HG03565 (cell line): ENCODE measurements at regions not wholly inside any gene's neighbourhood (a gene's known extent, or its start where the extent isn't known, plus 50 kb on each side); places are given as distances from the start of the nearest gene placed in this dataset.
"Not testable (repeated sequence)": the region's sequence is repeated elsewhere in the genome, so short reads cannot be mapped to it uniquely, and the experiment has no call there.

Experiments used
- ATAC-seq: cut with Tn5 transposase; IDR thresholded peaks from one replicate; pipeline ENCODE4 v1.9.1; 2021; ENCODE audit warnings: mild to moderate bottlenecking, moderate library complexity; ENCODE audit not compliant: unreplicated experiment

- ATAC-seq: no peak
These were observed 653.8 kb downstream of the ANKRD7 start for GRCh38 chr7:118878336-118878735.

- no peak for ATAC-seq
These were observed 673.8 kb downstream of the ANKRD7 start for GRCh38 chr7:118898284-118898683.

GRCh38 chr7:118902600-118902999 lies 678.1 kb downstream of the ANKRD7 start:
- no peak for ATAC-seq

GRCh38 chr7:118907911-118908527 lies 683.5 kb downstream of the ANKRD7 start:
- ATAC-seq: no peak

GRCh38 chr7:118916120-118916519 lies 691.6 kb downstream of the ANKRD7 start:
- ATAC-seq: not testable (repeated sequence)

- ATAC-seq: no peak
These were observed 694.1 kb downstream of the ANKRD7 start for GRCh38 chr7:118918556-118918955.

- ATAC-seq: no peak
These were observed 714.3 kb downstream of the ANKRD7 start for GRCh38 chr7:118938845-118939244.

- ATAC-seq: no peak
These were observed 719.8 kb downstream of the ANKRD7 start for GRCh38 chr7:118944271-118944670.

- ATAC-seq: no peak
These were observed 721.6 kb downstream of the ANKRD7 start for GRCh38 chr7:118945911-118946682.

GRCh38 chr7:118948508-118948907 lies 724.0 kb downstream of the ANKRD7 start:
- no peak for ATAC-seq

- no peak for ATAC-seq
These were observed 724.5 kb downstream of the ANKRD7 start for GRCh38 chr7:118949031-118949430.

GRCh38 chr7:118956285-118956684 lies 731.8 kb downstream of the ANKRD7 start:
- ATAC-seq: not testable (repeated sequence)

GRCh38 chr7:118969370-118969769 lies 744.9 kb downstream of the ANKRD7 start:
- no peak for ATAC-seq

GRCh38 chr7:118971706-118972105 lies 747.2 kb downstream of the ANKRD7 start:
- no peak for ATAC-seq

- ATAC-seq: no peak
These were observed 750.3 kb downstream of the ANKRD7 start for GRCh38 chr7:118974836-118975235.

GRCh38 chr7:118995350-118995749 lies 770.8 kb downstream of the ANKRD7 start:
- ATAC-seq: no peak

- ATAC-seq: no peak
These were observed 782.7 kb downstream of the ANKRD7 start for GRCh38 chr7:119007236-119007635.

GRCh38 chr7:119010635-119011034 lies 786.1 kb downstream of the ANKRD7 start:
- no peak for ATAC-seq

- no peak for ATAC-seq
These were observed 801.9 kb downstream of the ANKRD7 start for GRCh38 chr7:119026391-119026790.

- no peak for ATAC-seq
These were observed 804.2 kb downstream of the ANKRD7 start for GRCh38 chr7:119028736-119029135.

- not testable (repeated sequence) for ATAC-seq
These were observed 807.6 kb downstream of the ANKRD7 start for GRCh38 chr7:119032136-119032535.

GRCh38 chr7:119033641-119034040 lies 809.1 kb downstream of the ANKRD7 start:
- no peak for ATAC-seq
